DMS53 (cell line): ENCODE measurements at regions not wholly inside any gene's neighbourhood (a gene's known extent, or its start where the extent isn't known, plus 50 kb on each side); places are given as distances from the start of the nearest gene placed in this dataset.

Source experiments
- DNase-seq: peaks from one replicate; lab custom pipeline; 2025; lab: John Stamatoyannopoulos, UW

- DNase-seq = no peak
These were observed 152.1 kb upstream of the ISX start for GRCh38 chr22:34913826-34914225.

- DNase-seq = no peak
These were observed 151.1 kb upstream of the ISX start for GRCh38 chr22:34914846-34915245.

GRCh38 chr22:34917239-34917638 is 148.7 kb upstream of the ISX start:
- DNase-seq = no peak

GRCh38 chr22:34931026-34931425 is 134.9 kb upstream of the ISX start:
- DNase-seq = no peak

GRCh38 chr22:34934261-34934660 is 131.7 kb upstream of the ISX start:
- DNase-seq = no peak

GRCh38 chr22:34943830-34944229 is 122.1 kb upstream of the ISX start:
- DNase-seq = no peak

GRCh38 chr22:34946339-34946985 is 119.5 kb upstream of the ISX start:
- DNase-seq = no peak

GRCh38 chr22:34950489-34950888 is 115.5 kb upstream of the ISX start:
- no peak for DNase-seq

GRCh38 chr22:34951212-34951611 is 114.7 kb upstream of the ISX start:
- no peak for DNase-seq

- DNase-seq = no peak
These were observed 106.0 kb upstream of the ISX start for GRCh38 chr22:34960005-34960404.

- no peak for DNase-seq
These were observed 98.9 kb upstream of the ISX start for GRCh38 chr22:34966980-34967565.

- DNase-seq = no peak
These were observed 96.8 kb upstream of the ISX start for GRCh38 chr22:34969001-34969790.

GRCh38 chr22:34971456-34971855 is 94.5 kb upstream of the ISX start:
- DNase-seq = no peak

- no peak for DNase-seq
These were observed 93.6 kb upstream of the ISX start for GRCh38 chr22:34972191-34972897.

- DNase-seq = no peak
These were observed 92.9 kb upstream of the ISX start for GRCh38 chr22:34973016-34973415.

- DNase-seq = no peak
These were observed 92.0 kb upstream of the ISX start for GRCh38 chr22:34973926-34974325.

- DNase-seq = no peak
These were observed 90.2 kb upstream of the ISX start for GRCh38 chr22:34975721-34976120.

GRCh38 chr22:34976474-34976873 is 89.5 kb upstream of the ISX start:
- DNase-seq = no peak

GRCh38 chr22:34976886-34977285 is 89.1 kb upstream of the ISX start:
- DNase-seq = no peak

- no peak for DNase-seq
These were observed 79.4 kb upstream of the ISX start for GRCh38 chr22:34986523-34986922.

- no peak for DNase-seq
These were observed 73.3 kb upstream of the ISX start for GRCh38 chr22:34992672-34993071.

GRCh38 chr22:34993548-34993947 is 72.4 kb upstream of the ISX start:
- no peak for DNase-seq
